IMR-90 (cell line): ENCODE measurements at regions not wholly inside any gene's neighbourhood (a gene's known extent, or its start where the extent isn't known, plus 50 kb on each side); places are given as distances from the start of the nearest gene placed in this dataset.

Source experiments
- ATAC-seq: fragments of 200-7000 bp; cut with Tn5 transposase; 2 replicates; pipeline ENCODE4 v1.9.1; 2020; ENCODE audit warnings: low read depth, mild to moderate bottlenecking, moderate library complexity
- BruUV-seq: library from RNA; stranded (reverse); fragments of 400-500 nt; replicated peaks from 2 replicates; lab custom pipeline; 2021; lab: Mats Ljungman, UMichigan
- CTCF ChIA-PET: fragments of 300-600 bp; formaldehyde crosslinking; extraction: SDS; loops from one replicate; lab custom pipeline; 2021; ENCODE audit warnings: antibody characterized with exemption; lab: Yijun Ruan, JAX
- POLR2A ChIA-PET: fragments of 300-600 bp; sonication (Branson Sonifier 250); formaldehyde crosslinking; loops from one replicate; lab custom pipeline; 2022; ENCODE audit warnings: antibody characterized with exemption; ENCODE audit not compliant: unreplicated experiment; lab: Charles Lee
- DNase-seq: peaks from one replicate; pipeline ENCODE4 v3.0.0; 2013
- H2AFZ ChIP-seq: replicated peaks from 2 replicates; pipeline ENCODE3; 2013; ENCODE audit warnings: low read length, mild to moderate bottlenecking; ENCODE audit not compliant: poor library complexity
- H2AK5ac ChIP-seq: 2 replicates; pipeline ENCODE4 v1.6.1; 2013; ENCODE audit warnings: low read depth, low read length, inconsistent platforms
- H2AK9ac ChIP-seq: replicated peaks from 2 replicates; pipeline ENCODE3; 2013; ENCODE audit warnings: mild to moderate bottlenecking, low read depth, low read length, moderate library complexity; ENCODE audit not compliant: poor library complexity
- H2BK120ac ChIP-seq: 2 replicates; pipeline ENCODE4 v1.6.1; 2013; ENCODE audit warnings: low read depth, low read length, inconsistent platforms
- H2BK15ac ChIP-seq: 3 replicates; pipeline ENCODE4 v1.6.1; 2013; ENCODE audit warnings: low read depth, low read length, inconsistent platforms
- H2BK20ac ChIP-seq: 2 replicates; pipeline ENCODE4 v1.6.1; 2013; ENCODE audit warnings: low read depth, mild to moderate bottlenecking, inconsistent platforms, low read length, moderate library complexity
- H2BK5ac ChIP-seq: 2 replicates; pipeline ENCODE4 v1.6.1; 2013; ENCODE audit warnings: mild to moderate bottlenecking, low read depth, low read length, inconsistent platforms; ENCODE audit not compliant: poor library complexity, severe bottlenecking
- H3K14ac ChIP-seq: replicated peaks from 2 replicates; pipeline ENCODE4 v1.6.1; 2013; ENCODE audit warnings: low read depth, low read length, inconsistent platforms
- H3K18ac ChIP-seq: 2 replicates; pipeline ENCODE4 v1.6.1; 2013; ENCODE audit warnings: low read depth, low read length, control low read depth
- H3K23ac ChIP-seq: 2 replicates; pipeline ENCODE4 v1.6.1; 2013; ENCODE audit warnings: low read depth, low read length, inconsistent platforms
- H3K27ac ChIP-seq: 2 replicates; pipeline ENCODE4 v1.5.1; 2013; ENCODE audit warnings: mild to moderate bottlenecking, control low read depth, low read length; ENCODE audit not compliant: insufficient read depth
- H3K27me3 ChIP-seq: 2 replicates; pipeline ENCODE4 v1.6.1; 2013; ENCODE audit warnings: low read length; ENCODE audit not compliant: control insufficient read depth, insufficient read depth
- H3K36me3 ChIP-seq: 2 replicates; pipeline ENCODE4 v1.6.1; 2013; ENCODE audit warnings: low read length, mixed read lengths; ENCODE audit not compliant: control insufficient read depth, insufficient read depth
- H3K4ac ChIP-seq: 2 replicates; pipeline ENCODE4 v1.6.1; 2013; ENCODE audit warnings: low read depth, low read length, inconsistent platforms
- H3K4me1 ChIP-seq: 2 replicates; pipeline ENCODE4 v1.6.1; 2013; ENCODE audit warnings: low read length, mixed read lengths; ENCODE audit not compliant: control insufficient read depth, insufficient read depth
- H3K4me2 ChIP-seq: 2 replicates; pipeline ENCODE4 v1.6.1; 2013; ENCODE audit warnings: low read depth, mild to moderate bottlenecking, control low read depth, low read length, moderate library complexity
- H3K4me3 ChIP-seq: 2 replicates; pipeline ENCODE4 v1.5.1; 2013; ENCODE audit warnings: low read depth, mild to moderate bottlenecking, control low read depth, low read length, moderate library complexity; ENCODE audit not compliant: insufficient read depth
- H3K56ac ChIP-seq: 2 replicates; pipeline ENCODE4 v1.6.1; 2013; ENCODE audit warnings: low read length, inconsistent platforms; ENCODE audit not compliant: insufficient read depth; ENCODE audit errors: extremely low read depth
- H3K79me1 ChIP-seq, 2 experiments: 2 replicates each; pipeline ENCODE4 v1.6.1; 2013; ENCODE audit warnings: low read length in 2 of 2, inconsistent platforms in 1 of 2, low read depth in 1 of 2
- H3K9ac ChIP-seq: 2 replicates; pipeline ENCODE4 v1.6.1; 2013; ENCODE audit warnings: low read depth, low read length, control low read depth
- H3K9me1 ChIP-seq: 2 replicates; pipeline ENCODE4 v1.6.1; 2013; ENCODE audit warnings: low read length, inconsistent platforms; ENCODE audit not compliant: insufficient read depth
- H3K9me3 ChIP-seq: 2 replicates; pipeline ENCODE4 v1.6.1; 2013; ENCODE audit warnings: low read length; ENCODE audit not compliant: control insufficient read depth, insufficient read depth
- H4K20me1 ChIP-seq: 2 replicates; pipeline ENCODE4 v1.6.1; 2013; ENCODE audit warnings: low read length, inconsistent platforms; ENCODE audit not compliant: insufficient read depth
- H4K5ac ChIP-seq: 2 replicates; pipeline ENCODE4 v1.6.1; 2013; ENCODE audit warnings: mild to moderate bottlenecking, low read depth, low read length, control low read depth
- H4K8ac ChIP-seq, 2 experiments: 2 replicates each; pipeline ENCODE4 v1.6.1; 2013; ENCODE audit warnings: low read depth in 2 of 2, low read length in 2 of 2, control low read depth in 1 of 2, inconsistent platforms in 1 of 2
- H4K91ac ChIP-seq: 2 replicates; pipeline ENCODE4 v1.6.1; 2013; ENCODE audit warnings: low read depth, low read length, inconsistent platforms; ENCODE audit not compliant: insufficient read depth
- CEBPB ChIP-seq: IDR thresholded peaks from 2 replicates; pipeline ENCODE4 v1.6.1; 2012; ENCODE audit warnings: low read depth, low read length, improper control_type of control experiment
- FOS ChIP-seq: fragments of 150-350 bp; IDR thresholded peaks from 2 replicates; pipeline ENCODE4 v1.6.1; 2016; ENCODE audit warnings: low read depth, low read length
- MAFK ChIP-seq: IDR thresholded peaks from 2 replicates; pipeline ENCODE4 v1.6.1; 2012; ENCODE audit warnings: low read depth, low read length, improper control_type of control experiment
- MAZ ChIP-seq: IDR thresholded peaks from 2 replicates; pipeline ENCODE4 v1.6.1; 2012; ENCODE audit warnings: low read depth, mild to moderate bottlenecking, low read length, improper control_type of control experiment, moderate library complexity, borderline replicate concordance
- MXI1 ChIP-seq: IDR thresholded peaks from 2 replicates; pipeline ENCODE4 v1.6.1; 2012; ENCODE audit warnings: low read depth, mild to moderate bottlenecking, low read length, moderate library complexity, borderline replicate concordance
- WGBS, 2 experiments: methylation state at CpG; one replicate each; pipeline versions ENCODE4 v1.1.5 to v1.1.7; 2013; ENCODE audit warnings: missing lambda C conversion rate in 2 of 2; ENCODE audit not compliant: insufficient read length in 1 of 2; ENCODE audit errors: extremely low coverage in 2 of 2; 5-methylcytosine and 5-hydroxymethylcytosine counted together
- dilution Hi-C: fragments of 300-500 bp; cut with HindIII; formaldehyde crosslinking; loops from one replicate; pipeline ENCODE4 v1.14.3; 2018; ENCODE audit warnings: low sequenced_read_pairs; ENCODE audit not compliant: unreplicated experiment
- in situ Hi-C: fragments of 300-500 bp; cut with MboI; formaldehyde crosslinking; loops from 3 replicates; pipeline ENCODE4 v1.14.3; 2019; ENCODE audit warnings: low sequenced_read_pairs, inconsistent platforms, mixed read lengths
- intact Hi-C: fragments of 100-400 bp; cut with micrococcal nuclease; formaldehyde crosslinking; loops from 2 replicates; pipeline ENCODE4 v1.10.0; 2022

GRCh38 chr2:220336771-220337170, 709.3 kb downstream of the SLC4A3 start:
- intact Hi-C loops = no loop called here
- POLR2A ChIA-PET = no interaction called here
- no peak for DNase-seq

More at GRCh38 chr2:220336771-220337170, 709.3 kb downstream of the SLC4A3 start:
- Histone ChIP-seq H4K5ac (no peak overlapping the region), H2AK5ac (no peak overlapping the region), H2BK120ac (no peak overlapping the region), H3K4me3 (no peak overlapping the region), H3K27me3 (no peaks in the 10 kb centered on the region), H3K23ac (no peak overlapping the region), H4K20me1 (no peaks in the 10 kb centered on the region), H3K14ac (no peak overlapping the region), H4K8ac (no peak overlapping the region), H2AFZ (no peak overlapping the region), H3K18ac (no peak overlapping the region), H3K4me2 (no peak overlapping the region), H3K9ac (no peak overlapping the region), H3K4ac (no peak overlapping the region), H3K36me3 (no peaks in the 10 kb centered on the region), H2BK15ac (no peak overlapping the region), H2AK9ac (no peak overlapping the region), H2BK5ac (no peak overlapping the region), H2BK20ac (no peak overlapping the region), H3K9me1 (no peaks in the 10 kb centered on the region), H4K91ac (no peak overlapping the region), H3K79me1 (no peaks in the 10 kb centered on the region), H3K27ac (no peak overlapping the region), H3K56ac (no peak overlapping the region), H3K4me1 (no peaks in the 10 kb centered on the region; the same call in 1 of the 2 replicates), H3K9me3 (no peaks in the 10 kb centered on the region)
- no CpG with 5 or more reads among the region's 2 CpGs for WGBS, 2 experiments
- BruUV-seq = no TSS peak
- ATAC-seq = no peak
- dilution Hi-C loops = no loop called here
- TF ChIP-seq MXI1 = no peak
- TF ChIP-seq CEBPB = no peak
- no peak for TF ChIP-seq FOS
- TF ChIP-seq MAZ = no peak
- TF ChIP-seq MAFK = no peak
- in situ Hi-C loops = no loop called here
- CTCF ChIA-PET = interaction anchor here (1.4 kb wide), 1 partner anchor 11 kb away, joined by 4 read pairs; no protein-coding TSS in a partner anchor
